H1 (cell line): ENCODE measurements at regions not wholly inside any gene's neighbourhood (a gene's known extent, or its start where the extent isn't known, plus 50 kb on each side); places are given as distances from the start of the nearest gene placed in this dataset.

Experiments
- CTCF ChIA-PET: fragments of 300-600 bp; sonication (Branson Sonifier 250); formaldehyde crosslinking; loops from one replicate; lab custom pipeline; 2021; ENCODE audit not compliant: partially characterized antibody; lab: Charles Lee
- POLR2A ChIA-PET: fragments of 300-600 bp; sonication (Branson Sonifier 250); formaldehyde crosslinking; loops from one replicate; lab custom pipeline; 2021; ENCODE audit warnings: inconsistent platforms; ENCODE audit not compliant: partially characterized antibody; lab: Charles Lee
- DNase-seq, 2 experiments: peaks; one replicate each; pipeline versions ENCODE4 v3.0.0 to v3.0.0-alpha.2; 2010 to 2022; ENCODE audit warnings: low spot score in 2 of 2, low read depth in 1 of 2, mixed read lengths in 1 of 2
- FAIRE-seq: peaks from 2 replicates; lab custom pipeline; 2011; peaks lifted over from hg19 to GRCh38; lab: Jason Lieb, UNC
- H2AFZ ChIP-seq: 2 replicates; pipeline ENCODE4 v1.8.1; 2012; ENCODE audit warnings: low read length, inconsistent platforms
- H2AK5ac ChIP-seq: 2 replicates; pipeline ENCODE4 v1.6.1; 2013; ENCODE audit warnings: low read depth, low read length
- H2BK120ac ChIP-seq: replicated peaks from 2 replicates; pipeline ENCODE3; 2013; ENCODE audit warnings: low read depth, low read length, inconsistent platforms
- H2BK12ac ChIP-seq: 2 replicates; pipeline ENCODE4 v1.6.1; 2013; ENCODE audit warnings: low read depth, low read length
- H2BK15ac ChIP-seq: 2 replicates; pipeline ENCODE4 v1.6.1; 2013; ENCODE audit warnings: low read length
- H2BK20ac ChIP-seq: 2 replicates; pipeline ENCODE4 v1.6.1; 2013; ENCODE audit warnings: low read length
- H2BK5ac ChIP-seq: 2 replicates; pipeline ENCODE4 v1.6.1; 2013; ENCODE audit warnings: low read depth, low read length
- H3K14ac ChIP-seq: 2 replicates; pipeline ENCODE4 v1.6.1; 2013; ENCODE audit warnings: inconsistent platforms; ENCODE audit not compliant: insufficient read length
- H3K18ac ChIP-seq: 2 replicates; pipeline ENCODE4 v1.6.1; 2013; ENCODE audit warnings: low read length; ENCODE audit errors: extremely low read depth
- H3K23ac ChIP-seq: 2 replicates; pipeline ENCODE4 v1.6.1; 2013; ENCODE audit warnings: inconsistent platforms; ENCODE audit not compliant: insufficient read length
- H3K23me2 ChIP-seq: 2 replicates; pipeline ENCODE4 v1.6.1; 2013; ENCODE audit warnings: low read depth, low read length
- H3K27ac ChIP-seq: 2 replicates; pipeline ENCODE4 v1.6.1; 2011; ENCODE audit warnings: low read depth, low read length, inconsistent platforms
- H3K27me3 ChIP-seq, 4 experiments: replicated peaks in 1 of 4; 1 replicate in 1 of 4; 2 replicates in 3 of 4; pipeline versions ENCODE4 v1.6.1 to v1.8.1; 2011 to 2013; ENCODE audit warnings: low read length in 3 of 4, mild to moderate bottlenecking in 3 of 4, inconsistent platforms in 2 of 4, mixed read lengths in 2 of 4, moderate library complexity in 1 of 4; ENCODE audit not compliant: control insufficient read depth in 3 of 4, insufficient read depth in 3 of 4; ENCODE audit errors: extremely low read depth in 1 of 4
- H3K36me3 ChIP-seq, 4 experiments: 2 replicates each; pipeline versions ENCODE4 v1.6.1 to v1.8.1; 2011 to 2013; ENCODE audit warnings: mild to moderate bottlenecking in 4 of 4, low read length in 3 of 4, moderate library complexity in 2 of 4, control low read depth in 1 of 4, inconsistent platforms in 1 of 4; ENCODE audit not compliant: insufficient read depth in 4 of 4, control insufficient read depth in 2 of 4
- H3K4ac ChIP-seq: replicated peaks from 2 replicates; pipeline ENCODE3; 2013; ENCODE audit warnings: low read length, low read depth, mixed read lengths, inconsistent platforms; ENCODE audit not compliant: insufficient read length
- H3K4me1 ChIP-seq, 4 experiments: replicated peaks in 1 of 4; 1 replicate in 1 of 4; 2 replicates in 3 of 4; pipeline versions ENCODE4 v1.6.1 to v1.8.1; 2011 to 2013; ENCODE audit warnings: low read length in 3 of 4, inconsistent platforms in 2 of 4, mixed read lengths in 1 of 4; ENCODE audit not compliant: insufficient read depth in 4 of 4, control insufficient read depth in 3 of 4
- H3K4me2 ChIP-seq, 2 experiments: 2 replicates each; pipeline versions ENCODE4 v1.6.1 to v1.8.1; 2011 to 2013; ENCODE audit warnings: low read depth in 2 of 2, low read length in 2 of 2, control low read depth in 1 of 2, inconsistent platforms in 1 of 2, mild to moderate bottlenecking in 1 of 2; ENCODE audit not compliant: insufficient read depth in 1 of 2
- H3K4me3 ChIP-seq, 4 experiments: fragments of 200-600, 300-600 bp in 1 of 4; sonication (generic), shearing (Covaris generic), sonication (Bioruptor Twin) in 1 of 4; 2 replicates each; pipeline versions ENCODE4 v1.5.1 to v1.8.1; 2011 to 2016; ENCODE audit warnings: low read length in 4 of 4, low read depth in 3 of 4, control low read depth in 2 of 4, inconsistent platforms in 2 of 4, mild to moderate bottlenecking in 2 of 4, mixed read lengths in 1 of 4, moderate library complexity in 1 of 4; ENCODE audit not compliant: insufficient read depth in 2 of 4; ENCODE audit errors: extremely low read depth in 1 of 4
- H3K56ac ChIP-seq: replicated peaks from 2 replicates; pipeline ENCODE3; 2013; ENCODE audit warnings: low read depth, mild to moderate bottlenecking, mixed read lengths, low read length, inconsistent platforms; ENCODE audit not compliant: insufficient read length
- H3K79me1 ChIP-seq: 2 replicates; pipeline ENCODE4 v1.6.1; 2013; ENCODE audit warnings: low read depth, low read length, control low read depth
- H3K79me2 ChIP-seq, 2 experiments: 2 replicates each; pipeline versions ENCODE4 v1.6.1 to v1.8.1; 2012 to 2013; ENCODE audit warnings: low read length in 2 of 2, mild to moderate bottlenecking in 2 of 2, inconsistent platforms in 1 of 2; ENCODE audit not compliant: insufficient read depth in 2 of 2, control insufficient read depth in 1 of 2
- H3K9ac ChIP-seq, 4 experiments: replicated peaks in 1 of 4; 1 replicate in 1 of 4; 2 replicates in 3 of 4; pipeline versions ENCODE4 v1.6.1 to v1.8.1; 2011 to 2013; ENCODE audit warnings: low read depth in 3 of 4, low read length in 3 of 4, control low read depth in 2 of 4, mild to moderate bottlenecking in 2 of 4, moderate library complexity in 2 of 4, inconsistent platforms in 1 of 4; ENCODE audit errors: extremely low read depth in 1 of 4
- H3K9me3 ChIP-seq, 2 experiments: 2 replicates each; pipeline versions ENCODE4 v1.6.1 to v1.8.1; 2012 to 2013; ENCODE audit warnings: mild to moderate bottlenecking in 2 of 2, moderate library complexity in 2 of 2, control low read depth in 1 of 2, inconsistent platforms in 1 of 2, low read depth in 1 of 2, low read length in 1 of 2, mixed read lengths in 1 of 2; ENCODE audit not compliant: insufficient read depth in 2 of 2
- H4K20me1 ChIP-seq, 2 experiments: replicated peaks in 1 of 2; 2 replicates each; pipeline versions ENCODE3 to v1.8.1; 2011 to 2013; ENCODE audit warnings: inconsistent platforms in 2 of 2, low read length in 2 of 2, mild to moderate bottlenecking in 1 of 2; ENCODE audit not compliant: insufficient read depth in 2 of 2, control insufficient read depth in 1 of 2
- H4K5ac ChIP-seq: 2 replicates; pipeline ENCODE4 v1.6.1; 2013; ENCODE audit warnings: low read length, low read depth, mixed read lengths, inconsistent platforms; ENCODE audit not compliant: insufficient read length
- H4K8ac ChIP-seq: 2 replicates; pipeline ENCODE4 v1.8.0; 2013; ENCODE audit warnings: mild to moderate bottlenecking, moderate library complexity, low read length, inconsistent platforms; ENCODE audit not compliant: insufficient read depth; ENCODE audit errors: extremely low read depth
- H4K91ac ChIP-seq: replicated peaks from 2 replicates; pipeline ENCODE3; 2013; ENCODE audit warnings: low read length, mixed read lengths, inconsistent platforms; ENCODE audit not compliant: insufficient read length
- GABPA ChIP-seq: IDR thresholded peaks from 2 replicates; pipeline ENCODE4 v1.6.1; 2011; ENCODE audit warnings: mild to moderate bottlenecking, low read length, moderate library complexity, borderline replicate concordance; ENCODE audit not compliant: insufficient read depth
- HDAC2 ChIP-seq, 2 experiments: fragments of 300-600 bp in 1 of 2; sonication (generic) in 1 of 2; IDR thresholded peaks; 2 replicates each; pipeline ENCODE4 v1.6.1; 2011 to 2012; ENCODE audit warnings: low read depth in 2 of 2, low read length in 2 of 2, mild to moderate bottlenecking in 2 of 2, moderate library complexity in 2 of 2, borderline replicate concordance in 1 of 2, inconsistent platforms in 1 of 2
- POU5F1 ChIP-seq: IDR thresholded peaks from 2 replicates; pipeline ENCODE4 v1.6.1; 2011; ENCODE audit warnings: low read depth, mild to moderate bottlenecking, low read length, moderate library complexity
- RAD21 ChIP-seq, 2 experiments: IDR thresholded peaks in 1 of 2; conservative IDR thresholded peaks in 1 of 2; 2 replicates each; pipeline ENCODE4 v1.6.1; 2011; ENCODE audit warnings: low read depth in 2 of 2, low read length in 2 of 2, improper control_type of control experiment in 1 of 2, inconsistent platforms in 1 of 2, mild to moderate bottlenecking in 1 of 2, moderate library complexity in 1 of 2
- SAP30 ChIP-seq: fragments of 300-600 bp; sonication (generic); IDR thresholded peaks from 2 replicates; pipeline ENCODE4 v1.7.1; 2012; ENCODE audit warnings: low read length, moderate library complexity, mild to moderate bottlenecking, inconsistent platforms; ENCODE audit not compliant: insufficient read depth, insufficient replicate concordance
- SIX5 ChIP-seq: IDR thresholded peaks from 2 replicates; pipeline ENCODE4 v1.6.1; 2011; ENCODE audit warnings: mild to moderate bottlenecking, low read depth, low read length
- SP4 ChIP-seq: IDR thresholded peaks from 2 replicates; pipeline ENCODE4 v1.6.1; 2012; ENCODE audit warnings: low read length, inconsistent platforms
- TAF1 ChIP-seq: IDR thresholded peaks from 2 replicates; pipeline ENCODE4 v1.6.1; 2011; ENCODE audit warnings: mild to moderate bottlenecking, low read depth, low read length
- TBP ChIP-seq: IDR thresholded peaks from 2 replicates; pipeline ENCODE4 v1.6.1; 2011; ENCODE audit warnings: low read depth, low read length, improper control_type of control experiment
- TEAD4 ChIP-seq: IDR thresholded peaks from 2 replicates; pipeline ENCODE4 v1.6.1; 2012; ENCODE audit warnings: low read depth, low read length, inconsistent platforms, mixed read lengths
- YY1 ChIP-seq: IDR thresholded peaks from 2 replicates; pipeline ENCODE4 v1.6.1; 2011; ENCODE audit warnings: low read depth, mild to moderate bottlenecking, low read length
- WGBS, 2 experiments: shearing (Covaris generic) in 1 of 2; methylation state at CpG; one replicate each; pipeline versions ENCODE4 v1.1.6 to v1.1.7; 2013 to 2015; ENCODE audit warnings: low lambda C conversion rate in 2 of 2, mixed read lengths in 2 of 2, inconsistent platforms in 1 of 2, low coverage in 1 of 2, missing lambda C conversion rate in 1 of 2; ENCODE audit not compliant: insufficient replicate concordance in 2 of 2, insufficient coverage in 1 of 2, insufficient read length in 1 of 2; ENCODE audit errors: extremely low coverage in 1 of 2, missing lambda C conversion rate in 1 of 2; 5-methylcytosine and 5-hydroxymethylcytosine counted together

DNA sequence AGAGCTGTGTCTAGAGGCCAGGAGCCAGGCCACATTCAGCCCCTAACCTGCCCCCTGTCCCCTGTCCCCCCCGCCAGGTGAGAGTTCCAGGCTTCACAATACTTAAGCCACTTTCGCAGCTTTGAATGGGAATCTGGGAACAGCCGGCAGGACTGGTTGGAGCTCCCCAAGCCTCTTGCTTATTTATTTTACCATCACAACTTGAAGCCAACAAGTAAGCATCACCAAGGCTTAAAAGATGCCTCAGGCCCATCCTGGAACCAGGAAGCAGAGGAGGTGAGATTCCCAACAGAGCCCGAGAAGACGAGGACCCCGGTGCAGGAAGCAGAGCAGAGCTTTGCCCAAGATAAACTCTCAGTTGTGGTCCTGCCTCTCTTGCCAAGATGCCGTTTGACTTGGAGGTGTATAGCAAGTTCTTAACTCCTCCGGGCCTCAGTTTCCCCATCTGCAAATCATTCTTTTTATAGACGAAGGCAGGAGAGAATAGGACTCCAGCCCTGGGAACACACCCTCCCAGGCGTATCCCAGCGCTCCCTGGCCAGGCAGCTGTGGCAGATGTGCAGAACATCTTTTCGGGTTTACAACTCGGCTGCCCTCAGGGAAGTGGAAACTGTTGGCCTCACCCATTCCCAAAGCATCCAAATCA, 66.8 kb upstream of the SLC25A33 start:
- Histone ChIP-seq H4K5ac (no peak overlapping the region), H3K18ac (no peak overlapping the region), H3K27me3 (no peaks in the 10 kb centered on the region), H3K4me2 (no peak overlapping the region), H3K79me2 (no peaks in the 10 kb centered on the region; a peak in 1 of 4 replicates), H3K23ac (no peak overlapping the region), H4K20me1 (peaks cover 0 to 2% of the 10 kb centered on the region in 2 experiments), H4K91ac (no peak overlapping the region), H2BK20ac (no peak overlapping the region), H3K9me3 (no peaks in the 10 kb centered on the region), H2BK15ac (no peak overlapping the region), H3K4ac (no peak overlapping the region), H2AK5ac (no peak overlapping the region), H3K27ac (no peak overlapping the region), H3K56ac (no peak overlapping the region), H2BK12ac (no peak overlapping the region), H2BK120ac (no peak overlapping the region), H3K36me3 (no peaks in the 10 kb centered on the region), H3K79me1 (no peaks in the 10 kb centered on the region), H3K14ac (no peak overlapping the region), H4K8ac (no peak overlapping the region), H3K4me1 (no peaks in the 10 kb centered on the region), H3K4me3 (no peak overlapping the region), H2AFZ (no peak overlapping the region), H3K23me2 (no peaks in the 10 kb centered on the region), H3K9ac (no peak overlapping the region), H2BK5ac (no peak overlapping the region)
- ChIA-PET CTCF (interaction anchor here (0.6 to 1.7 kb wide), 13 partner anchors 10 to 330 kb away, joined by 3 to 6 read pairs (median 4); no protein-coding TSS in a partner anchor), POLR2A (no interaction called here)
- TF ChIP-seq TAF1 (no peak), GABPA (no peak), TBP (no peak), YY1 (no peak), SIX5 (no peak), RAD21 (IDR thresholded peaks at IDR 0.05 in 1 of 2, conservative IDR thresholded peaks at IDR 0.05 in 1 of 2; ENCODE audit: low read depth in 2 of 2, low read length in 2 of 2) (no peak), HDAC2 (IDR thresholded peaks at IDR 0.05; ENCODE audit: borderline replicate concordance in 1 of 2, low read depth in 2 of 2, low read length in 2 of 2) (no peak), POU5F1 (no peak), SAP30 (no peak), SP4 (no peak), TEAD4 (no peak)
- no peak for DNase-seq
- 86% methylated on average over 13 of the region's 13 CpGs; no CpG with 5 or more reads in 1 of the 2 experiments for WGBS, 2 experiments
- FAIRE-seq = no peak
